Central memory CD4-positive, alpha-beta T cell (primary cell): ENCODE measurements at regions not wholly inside any gene's neighbourhood (a gene's known extent, or its start where the extent isn't known, plus 50 kb on each side); places are given as distances from the start of the nearest gene placed in this dataset.

Experiments
- DNase-seq: peaks from one replicate; pipeline ENCODE4 v3.0.0; 2022

GRCh38 chr11:92808022-92808421 lies 161.4 kb upstream of the MTNR1B start:
- DNase-seq: no peak

DNA sequence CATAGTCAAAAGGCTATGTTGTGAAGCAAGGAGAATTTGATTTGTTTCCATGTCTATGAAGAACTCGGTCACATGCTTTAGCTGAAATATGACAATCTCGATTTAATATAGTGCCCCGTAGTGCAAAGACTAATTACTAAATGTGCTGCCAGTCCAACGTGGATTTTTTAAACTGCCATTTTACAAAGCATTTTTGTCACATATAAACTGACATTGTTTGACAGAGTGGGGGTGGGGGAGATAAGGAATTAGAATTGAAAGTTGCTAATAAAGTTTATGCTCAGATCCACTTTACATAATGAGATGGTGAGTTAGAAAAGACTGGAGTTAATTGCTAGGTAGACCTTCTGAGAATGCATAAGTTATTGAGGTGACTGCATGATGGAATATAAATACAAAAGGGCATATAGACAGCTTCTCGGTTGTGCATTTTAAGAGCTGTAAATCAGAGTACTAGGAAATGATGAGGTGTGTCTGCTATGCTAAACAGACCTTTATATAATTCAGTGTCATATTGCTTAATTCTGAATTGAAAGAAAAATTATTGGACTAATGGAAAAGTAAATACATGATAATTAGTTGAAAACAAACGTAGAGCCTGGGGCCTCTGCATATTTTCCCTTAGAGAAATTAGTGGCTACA lies 158.9 kb upstream of the MTNR1B start:
- DNase-seq: no peak

GRCh38 chr11:92811341-92811740 lies 158.1 kb upstream of the MTNR1B start:
- no peak for DNase-seq

DNA sequence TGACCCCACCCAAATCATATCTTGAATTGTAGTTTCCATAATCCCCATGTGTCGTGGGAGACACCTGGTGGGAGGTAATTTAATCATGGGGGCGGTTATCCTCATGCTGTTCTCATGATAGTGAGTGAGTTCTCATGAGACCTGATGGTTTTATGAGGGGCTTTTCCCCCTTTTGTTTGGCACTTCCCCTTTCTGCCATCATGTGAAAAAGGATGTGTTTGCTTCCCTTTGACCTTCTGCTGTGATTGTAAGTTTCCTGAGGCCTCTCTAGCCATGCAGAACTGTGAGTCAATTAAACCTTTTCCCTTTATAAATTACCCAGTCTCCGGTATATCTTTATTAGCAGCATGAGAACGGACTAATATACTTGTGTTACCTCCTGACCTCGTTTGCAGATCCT lies 156.6 kb upstream of the MTNR1B start:
- no peak for DNase-seq

- no peak for DNase-seq
Measured at GRCh38 chr11:92819830-92820229, 149.6 kb upstream of the MTNR1B start.

GRCh38 chr11:92820860-92821259 lies 148.6 kb upstream of the MTNR1B start:
- DNase-seq: no peak

DNA sequence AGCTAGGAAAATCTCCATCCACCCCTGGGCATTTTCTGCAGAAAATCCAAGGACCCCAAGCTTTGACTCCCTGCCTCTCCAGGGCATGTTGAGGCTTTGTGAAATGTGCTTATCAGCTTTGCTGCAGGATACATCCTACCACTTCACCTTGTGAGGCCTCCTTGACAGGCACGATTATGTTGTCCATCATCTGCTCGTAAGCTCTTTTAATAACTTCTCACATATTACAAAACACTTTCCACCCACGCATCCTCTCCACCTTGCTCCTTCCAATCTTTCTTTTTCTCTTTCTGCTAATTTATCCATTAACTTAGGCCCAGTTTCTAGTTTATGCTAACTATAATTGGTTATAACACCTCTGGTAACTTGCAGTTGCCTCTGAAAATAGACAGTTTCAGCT lies 147.0 kb upstream of the MTNR1B start:
- no peak for DNase-seq

DNA sequence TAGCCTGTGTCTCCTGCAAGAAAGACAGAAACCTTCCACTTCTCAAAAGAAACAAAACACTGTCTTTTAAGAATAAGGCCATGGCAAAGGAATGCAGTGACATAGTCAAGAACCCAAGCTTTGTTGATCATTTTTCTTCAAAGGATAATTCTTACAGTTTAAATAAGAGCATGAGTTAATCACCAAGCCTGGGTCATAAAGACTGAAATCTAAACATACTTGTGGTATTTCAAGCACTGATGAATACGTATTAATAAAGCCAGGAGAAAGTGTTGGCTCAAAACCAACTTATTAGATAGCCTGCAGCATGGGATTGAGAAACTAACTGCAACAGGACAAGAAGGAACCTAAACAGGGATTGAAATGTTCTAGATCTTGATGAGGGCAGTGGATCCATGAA lies 143.3 kb upstream of the MTNR1B start:
- no peak for DNase-seq

GRCh38 chr11:92826603-92827002 lies 142.8 kb upstream of the MTNR1B start:
- DNase-seq: no peak

DNA sequence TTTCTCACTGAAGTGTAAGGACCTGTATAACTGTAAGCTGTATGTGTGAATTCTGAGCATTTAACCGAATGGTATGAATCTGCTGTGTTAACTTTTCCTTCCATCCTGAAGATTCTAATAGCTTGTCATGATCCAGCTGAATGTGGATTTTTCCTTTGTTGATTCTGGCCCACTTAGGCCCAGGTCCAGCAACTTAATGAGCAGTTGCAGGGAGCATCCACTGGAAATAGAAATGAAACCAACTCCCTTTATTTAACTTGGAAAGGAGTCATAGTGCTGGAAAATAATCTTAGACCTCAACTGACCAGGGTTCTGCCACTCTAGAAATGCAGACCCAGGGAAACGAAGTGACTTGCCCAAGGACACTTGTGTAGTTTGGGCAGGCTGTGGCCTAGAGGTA lies 142.3 kb upstream of the MTNR1B start:
- no peak for DNase-seq

- no peak for DNase-seq
Measured at GRCh38 chr11:92828556-92828955, 140.9 kb upstream of the MTNR1B start.

GRCh38 chr11:92829121-92829520 lies 140.3 kb upstream of the MTNR1B start:
- no peak for DNase-seq

GRCh38 chr11:92829671-92830070 lies 139.8 kb upstream of the MTNR1B start:
- DNase-seq: no peak

GRCh38 chr11:92830377-92831155 lies 138.9 kb upstream of the MTNR1B start:
- DNase-seq: no peak

DNA sequence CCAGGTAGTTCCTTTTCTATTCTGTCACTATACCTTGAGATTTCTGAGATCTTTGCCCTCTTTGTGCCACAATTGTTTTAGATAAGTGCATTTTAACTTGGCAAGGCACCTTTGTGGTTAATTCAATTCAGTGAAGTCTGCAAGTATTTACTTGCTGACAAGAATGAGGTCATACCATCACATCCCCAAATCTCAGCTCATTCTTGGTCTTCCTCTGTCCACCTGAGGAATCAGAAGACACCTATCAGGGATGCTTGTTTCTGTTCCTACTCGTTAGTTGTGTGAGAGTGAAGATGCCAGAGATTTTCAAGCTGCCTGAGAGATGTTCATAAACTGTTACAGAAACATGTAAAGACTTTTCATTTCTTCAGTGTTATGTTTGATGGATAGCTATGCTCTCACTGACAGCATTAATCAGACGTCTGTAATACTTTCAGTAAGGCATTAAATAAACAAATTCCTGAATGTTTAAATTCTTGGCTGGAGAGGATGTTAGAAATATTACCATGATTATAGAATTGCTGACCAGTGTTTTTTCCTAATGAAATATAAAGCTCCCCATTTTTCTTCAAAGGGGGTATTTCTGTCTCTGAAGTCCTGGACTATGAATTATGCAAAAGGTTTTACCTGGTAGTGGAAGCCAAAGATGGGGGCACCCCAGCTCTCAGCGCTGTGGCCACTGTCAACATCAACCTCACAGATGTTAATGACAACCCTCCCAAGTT lies 135.0 kb upstream of the MTNR1B start:
- DNase-seq: no peak

GRCh38 chr11:92837595-92837994 lies 131.9 kb upstream of the MTNR1B start:
- DNase-seq: no peak

- DNase-seq: no peak
Measured at GRCh38 chr11:92838759-92839310, 130.6 kb upstream of the MTNR1B start.

DNA sequence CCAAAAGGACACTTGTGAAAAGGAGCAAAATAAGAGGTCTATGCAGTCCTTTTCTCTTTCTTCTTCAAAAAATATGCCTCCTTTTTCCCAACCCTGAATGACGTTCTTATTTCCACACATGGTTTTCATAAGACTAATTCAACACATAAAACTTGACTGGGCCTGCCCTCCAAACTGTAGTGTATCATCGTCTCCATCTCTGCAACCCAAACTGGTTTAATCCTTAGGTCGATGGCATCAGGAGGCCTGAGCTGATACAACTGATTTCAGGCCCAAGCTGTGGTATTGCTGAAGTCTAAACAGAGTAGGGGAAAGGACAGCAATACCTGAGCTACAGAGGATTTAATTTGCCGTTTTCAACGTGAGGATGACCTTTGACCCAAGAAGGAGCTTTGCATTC lies 130.0 kb upstream of the MTNR1B start:
- no peak for DNase-seq

- DNase-seq: no peak
Measured at GRCh38 chr11:92841719-92842118, 127.7 kb upstream of the MTNR1B start.

DNA sequence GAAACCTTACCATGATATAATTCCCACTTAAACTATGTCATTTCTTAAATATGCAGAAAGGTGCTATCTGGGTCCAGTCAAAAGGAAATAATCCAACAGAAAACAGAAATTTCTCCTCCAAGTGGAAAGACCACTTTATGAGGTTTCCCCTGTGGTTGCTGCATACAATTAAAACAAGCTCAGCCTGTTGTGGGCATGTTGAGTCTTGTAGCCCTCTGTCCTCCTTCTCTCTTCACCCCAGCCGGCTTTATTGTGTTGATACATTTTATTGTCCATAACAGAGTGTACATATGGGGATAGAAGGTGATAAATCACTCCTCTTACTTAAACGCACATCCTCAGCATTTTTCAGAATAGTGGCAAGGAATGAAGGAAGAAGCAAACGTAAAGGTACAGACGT lies 126.0 kb upstream of the MTNR1B start:
- DNase-seq: no peak

- no peak for DNase-seq
Measured at GRCh38 chr11:92844197-92844596, 125.3 kb upstream of the MTNR1B start.

DNA sequence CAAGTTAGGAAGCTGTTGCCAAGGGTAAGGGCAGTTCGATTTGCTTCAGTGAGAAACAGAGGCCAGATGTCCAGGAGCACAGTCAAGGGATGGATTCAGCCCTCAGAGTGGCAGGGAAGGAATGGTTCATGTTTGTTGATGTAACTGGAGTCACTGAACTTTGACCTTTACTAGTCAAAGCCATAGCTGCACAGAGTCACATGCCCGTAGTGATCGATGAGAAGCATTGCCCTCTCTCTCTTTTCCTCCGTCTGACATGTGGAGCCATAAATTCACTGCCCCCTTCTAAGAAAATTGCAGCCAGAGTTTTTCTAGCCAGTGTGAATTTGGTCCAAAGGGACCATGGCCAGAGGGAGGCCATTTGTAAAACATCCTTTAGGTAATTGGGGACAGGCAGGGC lies 124.1 kb upstream of the MTNR1B start:
- DNase-seq: no peak

- DNase-seq: no peak
Measured at GRCh38 chr11:92845805-92846204, 123.6 kb upstream of the MTNR1B start.
